Hematopoietic multipotent progenitor cell treated with erythropoietin and hydrocortisone succinate and interleukin-3 and kit ligand, for 8 days (in vitro differentiated cells): ENCODE measurements at regions not wholly inside any gene's neighbourhood (a gene's known extent, or its start where the extent isn't known, plus 50 kb on each side); places are given as distances from the start of the nearest gene placed in this dataset.

Experiments used
- DNase-seq: peaks from one replicate; pipeline ENCODE4 v3.0.0-alpha.2; 2015

DNA sequence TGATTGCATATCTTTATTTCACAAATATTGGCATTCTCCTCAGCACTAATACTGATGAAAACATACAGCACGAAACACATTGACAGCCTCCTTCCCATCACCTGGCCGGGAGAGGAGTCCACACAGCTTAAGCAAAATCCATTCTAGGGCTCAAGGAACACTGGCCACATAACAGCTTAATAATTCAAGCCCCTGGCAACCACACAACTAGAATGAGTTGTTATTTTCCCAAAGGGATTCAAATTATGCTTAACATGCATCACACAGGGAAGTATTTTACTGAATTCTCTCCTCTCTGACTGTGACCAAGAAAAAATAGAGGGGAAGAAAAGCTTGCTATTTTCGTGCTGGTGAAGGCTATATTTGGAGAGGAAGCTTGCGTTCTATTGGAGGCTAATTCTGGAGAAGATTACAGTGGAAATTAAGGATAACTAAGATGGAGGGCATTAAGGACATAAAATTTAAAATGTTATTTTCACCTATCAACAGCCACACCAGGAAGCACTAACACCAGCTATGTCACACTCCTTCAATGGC is 198.5 kb downstream of the ADGRG6 start:
- no peak for DNase-seq

GRCh38 chr6:142501795-142502194 is 200.0 kb downstream of the ADGRG6 start:
- DNase-seq = no peak

DNA sequence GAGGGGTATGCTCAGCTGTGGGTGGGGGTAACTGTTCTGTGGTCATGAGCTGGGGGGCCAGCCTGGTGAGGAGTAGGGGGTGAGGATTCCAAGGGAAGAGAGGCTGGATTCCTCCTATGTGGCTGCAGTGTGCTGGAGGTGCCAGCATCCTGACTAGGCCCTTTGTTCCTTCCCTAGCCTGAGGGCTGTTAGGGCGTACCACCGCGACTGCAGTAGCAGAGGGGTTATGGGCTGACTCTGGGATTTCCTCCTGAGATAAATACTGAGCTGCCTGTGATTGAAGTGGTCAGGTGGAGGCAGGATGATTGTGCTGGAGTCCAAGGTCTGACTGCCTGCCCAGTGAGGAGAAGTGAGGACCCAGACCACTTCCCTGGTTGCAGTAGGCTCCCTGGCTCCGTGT is 205.3 kb downstream of the ADGRG6 start:
- no peak for DNase-seq

- no peak for DNase-seq
Measured at GRCh38 chr6:142510211-142510610, 208.4 kb downstream of the ADGRG6 start.

- no peak for DNase-seq
Measured at GRCh38 chr6:142518126-142518525, 216.3 kb downstream of the ADGRG6 start.

DNA sequence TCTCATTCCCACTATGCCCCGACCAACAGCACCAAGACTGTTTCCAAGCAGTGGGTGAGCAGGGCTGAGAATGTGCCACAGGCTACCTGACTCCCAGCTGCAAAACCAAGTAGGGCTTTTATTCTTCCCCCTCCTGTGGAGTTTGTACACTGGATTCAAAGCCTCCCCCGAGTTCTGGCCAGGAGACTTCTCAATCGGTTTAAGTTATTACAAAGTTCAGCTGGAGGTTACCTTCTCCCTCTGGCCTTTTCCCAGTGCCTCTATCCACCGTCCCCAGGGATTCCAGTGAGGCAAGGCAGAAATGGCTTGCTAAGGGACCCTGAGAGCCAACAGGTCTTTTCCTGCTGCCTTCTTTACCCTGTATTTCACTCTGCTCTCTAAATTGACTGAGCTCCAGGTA is 217.0 kb downstream of the ADGRG6 start:
- DNase-seq = no peak

DNA sequence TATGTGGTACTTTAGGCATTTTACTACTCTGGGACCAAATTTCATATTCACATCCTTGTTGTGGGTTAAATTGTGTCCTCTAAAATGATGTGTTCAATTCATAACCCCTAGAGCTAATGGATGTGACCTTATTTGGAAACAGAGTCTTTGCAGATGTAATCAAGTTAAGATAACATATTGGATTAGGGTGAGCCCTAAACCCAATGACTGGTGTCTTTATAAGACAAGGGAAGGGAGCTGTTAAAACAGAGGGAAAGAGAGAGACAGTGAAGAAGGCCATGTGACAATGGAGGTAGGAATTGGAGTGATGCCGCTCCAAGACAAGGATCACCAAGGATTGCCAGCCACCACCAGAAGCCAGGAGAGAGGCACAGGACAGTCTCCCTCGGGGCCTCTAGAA is 220.0 kb downstream of the ADGRG6 start:
- no peak for DNase-seq

- DNase-seq = no peak
Measured at GRCh38 chr6:142523515-142524375, 221.9 kb downstream of the ADGRG6 start.

- DNase-seq = no peak
Measured at GRCh38 chr6:142530566-142530965, 228.8 kb downstream of the ADGRG6 start.

- no peak for DNase-seq
Measured at GRCh38 chr6:142531727-142532126, 229.9 kb downstream of the ADGRG6 start.

DNA sequence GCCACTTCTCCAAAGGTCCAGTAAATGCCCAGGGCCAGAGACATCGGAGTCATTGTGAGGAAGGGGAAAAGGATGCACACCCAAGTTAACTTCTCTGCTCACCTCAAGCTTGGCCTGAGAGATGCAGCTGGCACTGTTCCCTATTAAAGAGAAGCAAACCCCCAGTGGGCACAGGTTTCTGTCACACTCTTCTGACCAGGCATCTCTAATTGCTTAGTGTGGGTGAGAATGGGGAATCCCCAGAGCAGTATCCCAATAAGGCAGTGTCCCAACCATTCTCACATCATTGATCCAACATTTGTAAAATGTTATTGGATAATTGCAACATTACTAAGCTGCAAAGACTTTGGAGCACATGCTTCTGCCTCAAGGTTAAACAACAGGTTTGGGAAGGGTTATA is 232.3 kb downstream of the ADGRG6 start:
- no peak for DNase-seq

GRCh38 chr6:142534484-142534883 is 232.7 kb downstream of the ADGRG6 start:
- no peak for DNase-seq

DNA sequence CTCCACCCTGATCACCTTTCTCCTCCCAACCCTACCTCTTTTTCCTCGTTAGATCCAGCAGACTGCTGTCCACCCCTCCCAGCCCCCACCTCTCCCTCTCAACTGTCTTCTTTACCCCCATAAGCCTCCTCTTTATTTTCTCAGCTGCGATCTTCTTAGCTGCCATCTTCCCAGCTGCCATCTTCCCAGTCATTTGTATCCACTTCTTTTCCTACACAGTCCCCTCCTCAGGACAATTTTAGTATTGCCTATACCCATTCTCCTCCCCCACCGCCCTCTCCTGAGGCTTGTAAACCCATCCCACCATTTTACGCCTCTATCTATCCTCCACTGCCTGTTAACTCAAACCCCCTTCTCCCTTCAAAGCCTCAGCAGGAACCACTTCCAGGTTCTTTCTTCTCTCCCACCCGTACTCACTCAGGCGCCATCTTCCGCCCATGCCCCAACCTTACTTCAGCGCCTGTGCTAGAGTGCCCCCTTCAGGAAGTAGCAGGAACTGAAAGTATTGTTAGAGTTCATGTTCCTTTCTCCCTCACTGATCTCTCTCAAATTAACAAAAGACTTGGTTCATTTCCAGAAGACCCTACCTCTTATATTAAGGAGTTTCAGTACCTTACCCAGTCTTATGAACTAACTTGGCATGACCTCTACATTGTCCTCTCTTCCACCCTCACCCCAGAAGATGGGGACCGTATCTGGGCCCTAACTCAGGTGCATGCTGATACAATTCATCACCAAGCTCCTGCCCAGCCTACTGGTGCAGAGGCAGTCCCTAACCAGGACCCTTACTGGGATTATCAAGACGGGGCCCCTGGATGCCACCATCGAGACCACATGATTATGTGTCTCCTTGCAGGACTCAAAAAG is 236.0 kb downstream of the ADGRG6 start:
- peak; percentile 47 for DNase-seq

DNA sequence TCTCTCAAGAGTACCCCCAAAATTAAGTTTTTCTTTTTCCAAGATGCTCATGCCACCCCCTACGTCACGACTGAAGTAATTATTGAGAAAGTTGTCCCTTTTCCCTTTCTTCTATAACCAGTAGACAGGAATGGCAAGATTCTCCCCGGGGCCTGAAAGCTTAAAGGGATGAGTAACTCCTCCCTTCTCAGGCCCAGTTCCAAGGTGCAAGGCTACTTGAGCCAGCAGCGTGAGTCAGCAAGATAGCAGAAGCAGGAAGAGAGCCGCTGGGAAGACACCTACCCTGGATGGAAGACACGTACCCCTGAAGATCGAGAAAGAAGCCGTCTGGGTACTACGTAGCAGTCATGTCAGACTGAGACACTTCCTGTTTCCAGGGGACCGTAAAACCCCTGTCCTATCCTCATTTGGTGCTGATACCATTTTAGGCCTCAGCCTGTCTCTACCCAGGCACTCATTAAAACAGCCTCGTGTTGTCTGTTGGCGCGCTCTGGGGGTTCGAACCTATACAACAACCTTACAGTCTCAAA is 241.0 kb downstream of the ADGRG6 start:
- no peak for DNase-seq

- no peak for DNase-seq
Measured at GRCh38 chr6:142543606-142544005, 241.8 kb downstream of the ADGRG6 start.

GRCh38 chr6:142544199-142544838 is 242.5 kb downstream of the ADGRG6 start:
- no peak for DNase-seq

DNA sequence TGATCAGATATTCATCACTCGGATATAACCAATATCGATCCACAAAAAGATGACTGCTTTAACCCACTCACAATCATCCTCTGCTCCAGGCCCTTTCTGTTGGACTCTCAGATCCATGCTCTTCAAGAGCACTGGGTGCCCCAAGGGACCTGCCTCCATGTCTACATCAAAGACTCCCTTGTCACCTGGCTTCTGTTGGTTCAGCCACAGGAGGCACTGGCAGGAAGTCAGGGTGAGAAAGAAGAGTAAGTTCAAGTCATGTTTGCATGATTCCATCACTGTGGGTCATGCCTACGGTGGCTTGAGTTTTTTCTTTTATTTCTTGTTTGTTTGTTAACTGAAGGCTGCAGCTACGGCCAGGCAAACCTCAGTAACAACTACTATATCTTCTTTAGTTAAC is 243.3 kb downstream of the ADGRG6 start:
- no peak for DNase-seq

GRCh38 chr6:142548566-142548965 is 246.8 kb downstream of the ADGRG6 start:
- no peak for DNase-seq

- no peak for DNase-seq
Measured at GRCh38 chr6:142550310-142551063, 248.7 kb downstream of the ADGRG6 start.

DNA sequence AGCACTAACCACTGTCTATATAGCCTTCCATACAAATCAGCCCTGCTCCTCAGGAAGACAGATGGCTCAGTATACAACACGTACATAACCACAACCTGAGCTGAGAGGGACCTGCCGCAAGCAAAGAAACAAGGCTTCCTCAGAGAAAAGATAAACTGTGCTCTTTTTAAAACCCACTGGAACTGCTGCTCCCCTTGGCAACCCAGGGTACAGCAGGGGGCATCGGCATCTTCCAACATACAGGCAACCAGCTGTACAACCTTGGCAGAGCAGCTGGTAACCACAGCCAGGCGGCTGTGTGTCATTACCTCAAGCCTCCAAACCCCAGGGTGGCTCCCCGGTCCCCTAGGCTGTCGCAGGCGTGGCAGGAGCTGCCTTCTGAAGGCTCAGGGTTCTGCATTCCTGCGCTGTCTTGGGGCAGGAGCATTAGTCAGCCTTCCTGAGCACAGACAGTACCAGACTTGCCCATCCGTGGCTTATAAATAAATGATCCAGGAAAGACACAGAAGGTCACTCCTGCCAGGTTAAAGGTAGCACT is 249.5 kb downstream of the ADGRG6 start:
- no peak for DNase-seq

- DNase-seq = no peak
Measured at GRCh38 chr6:142558786-142559185, 257.0 kb downstream of the ADGRG6 start.
